ENCODE measurements at regions not wholly inside any gene's neighbourhood (a gene's known extent, or its start where the extent isn't known, plus 50 kb on each side); places are given as distances from the start of the nearest gene placed in this dataset.

- DNase-seq = no peak
Measured at GRCh38 chr3:159904455-159904854, 84.2 kb upstream of the IL12A start.

GRCh38 chr3:159904911-159905310, 83.7 kb upstream of the IL12A start:
- DNase-seq = no peak

- no peak for DNase-seq
Measured at GRCh38 chr3:159907828-159908227, 80.8 kb upstream of the IL12A start.

GRCh38 chr3:159910991-159911663, 77.5 kb upstream of the IL12A start:
- DNase-seq = no peak

GRCh38 chr3:159911664-159912037, 77.0 kb upstream of the IL12A start:
- DNase-seq = no peak

GRCh38 chr3:159913712-159914414, 74.8 kb upstream of the IL12A start:
- DNase-seq = no peak

- DNase-seq = no peak
Measured at GRCh38 chr3:159914426-159914825, 74.2 kb upstream of the IL12A start.

GRCh38 chr3:159916052-159916451, 72.6 kb upstream of the IL12A start:
- no peak for DNase-seq

- DNase-seq = no peak
Measured at GRCh38 chr3:159917141-159917540, 71.5 kb upstream of the IL12A start.

- DNase-seq = no peak
Measured at GRCh38 chr3:159919873-159920272, 68.8 kb upstream of the IL12A start.

GRCh38 chr3:159922193-159922840, 66.3 kb upstream of the IL12A start:
- no peak for DNase-seq

GRCh38 chr3:159922861-159923312, 65.7 kb upstream of the IL12A start:
- DNase-seq = no peak

GRCh38 chr3:159923336-159923735, 65.3 kb upstream of the IL12A start:
- DNase-seq = no peak

GRCh38 chr3:159923956-159924355, 64.7 kb upstream of the IL12A start:
- DNase-seq = no peak

- no peak for DNase-seq
Measured at GRCh38 chr3:159924411-159924810, 64.2 kb upstream of the IL12A start.

- DNase-seq = no peak
Measured at GRCh38 chr3:159925248-159925647, 63.4 kb upstream of the IL12A start.

- DNase-seq = no peak
Measured at GRCh38 chr3:159926573-159926972, 62.1 kb upstream of the IL12A start.

- DNase-seq = no peak
Measured at GRCh38 chr3:159928071-159928491, 60.6 kb upstream of the IL12A start.

- no peak for DNase-seq
Measured at GRCh38 chr3:159928666-159929065, 60.0 kb upstream of the IL12A start.

- peak; percentile 29 for DNase-seq
Measured at GRCh38 chr3:159929171-159930141, 59.2 kb upstream of the IL12A start.

GRCh38 chr3:159934216-159934615, 54.4 kb upstream of the IL12A start:
- DNase-seq = no peak

GRCh38 chr3:159936541-159936940, 52.1 kb upstream of the IL12A start:
- DNase-seq = no peak

Measured in left kidney (tissue), 1 donor.